ENCODE measurements at regions not wholly inside any gene's neighbourhood (a gene's known extent, or its start where the extent isn't known, plus 50 kb on each side); places are given as distances from the start of the nearest gene placed in this dataset.

- DNase-seq (ENCODE audit: low read depth in 2 of 2): no peak
Observed at GRCh38 chr5:107088907-107089306, 581.8 kb downstream of the EFNA5 start.

- no peak for DNase-seq (ENCODE audit: low read depth in 2 of 2)
Observed at GRCh38 chr5:107085572-107085971, 585.2 kb downstream of the EFNA5 start.

- DNase-seq (ENCODE audit: low read depth in 2 of 2): no peak
Observed at GRCh38 chr5:107074996-107075395, 595.7 kb downstream of the EFNA5 start.

GRCh38 chr5:107072967-107073366 lies 597.8 kb downstream of the EFNA5 start:
- DNase-seq (ENCODE audit: low read depth in 2 of 2): no peak

GRCh38 chr5:107072440-107072839 lies 598.3 kb downstream of the EFNA5 start:
- no peak for DNase-seq (ENCODE audit: low read depth in 2 of 2)

- DNase-seq (ENCODE audit: low read depth in 2 of 2): no peak
Observed at GRCh38 chr5:107068782-107069181, 602.0 kb downstream of the EFNA5 start.

GRCh38 chr5:107067395-107067794 lies 603.3 kb downstream of the EFNA5 start:
- no peak for DNase-seq (ENCODE audit: low read depth in 2 of 2)

- no peak for DNase-seq (ENCODE audit: low read depth in 2 of 2)
Observed at GRCh38 chr5:107063511-107063910, 607.2 kb downstream of the EFNA5 start.

- DNase-seq (ENCODE audit: low read depth in 2 of 2): no peak
Observed at GRCh38 chr5:107058803-107059202, 611.9 kb downstream of the EFNA5 start.

GRCh38 chr5:107058235-107058634 lies 612.5 kb downstream of the EFNA5 start:
- no peak for DNase-seq (ENCODE audit: low read depth in 2 of 2)

GRCh38 chr5:107056278-107056677 lies 614.5 kb downstream of the EFNA5 start:
- DNase-seq (ENCODE audit: low read depth in 2 of 2): no peak

- no peak for DNase-seq (ENCODE audit: low read depth in 2 of 2)
Observed at GRCh38 chr5:107047048-107047447, 623.7 kb downstream of the EFNA5 start.

- DNase-seq (ENCODE audit: low read depth in 2 of 2): no peak
Observed at GRCh38 chr5:107043665-107044064, 627.1 kb downstream of the EFNA5 start.

- no peak for DNase-seq (ENCODE audit: low read depth in 2 of 2)
Observed at GRCh38 chr5:107040907-107041306, 629.8 kb downstream of the EFNA5 start.

- no peak for DNase-seq (ENCODE audit: low read depth in 2 of 2)
Observed at GRCh38 chr5:107032629-107033028, 638.1 kb downstream of the EFNA5 start.

- DNase-seq (ENCODE audit: low read depth in 2 of 2): no peak
Observed at GRCh38 chr5:107028938-107029337, 641.8 kb downstream of the EFNA5 start.

GRCh38 chr5:107025712-107026497 lies 644.8 kb downstream of the EFNA5 start:
- DNase-seq (ENCODE audit: low read depth in 2 of 2): no peak

- DNase-seq (ENCODE audit: low read depth in 2 of 2): no peak
Observed at GRCh38 chr5:107023732-107024131, 647.0 kb downstream of the EFNA5 start.

- no peak for DNase-seq (ENCODE audit: low read depth in 2 of 2)
Observed at GRCh38 chr5:107021575-107021974, 649.2 kb downstream of the EFNA5 start.

- no peak for DNase-seq (ENCODE audit: low read depth in 2 of 2)
Observed at GRCh38 chr5:107020626-107021025, 650.1 kb downstream of the EFNA5 start.

- no peak for DNase-seq (ENCODE audit: low read depth in 2 of 2)
Observed at GRCh38 chr5:107017616-107018015, 653.1 kb downstream of the EFNA5 start.

GRCh38 chr5:107012371-107012770 lies 658.4 kb downstream of the EFNA5 start:
- DNase-seq (ENCODE audit: low read depth in 2 of 2): no peak

GRCh38 chr5:107011605-107012004 lies 659.1 kb downstream of the EFNA5 start:
- no peak for DNase-seq (ENCODE audit: low read depth in 2 of 2)

- no peak for DNase-seq (ENCODE audit: low read depth in 2 of 2)
Observed at GRCh38 chr5:107010060-107010459, 660.7 kb downstream of the EFNA5 start.

Data from dermis microvascular lymphatic vessel endothelial cell (primary cell).